Prostate gland (tissue), 2 donors: ENCODE measurements at regions not wholly inside any gene's neighbourhood (a gene's known extent, or its start where the extent isn't known, plus 50 kb on each side); places are given as distances from the start of the nearest gene placed in this dataset.

Experiments used
- DNase-seq: peaks from one replicate; pipeline ENCODE4 v3.0.0-alpha.2; 2019; ENCODE audit warnings: low spot score
- H3K27ac ChIP-seq, 2 donors: fragments of 200-600 bp; sonication (generic); 2 replicates each; pipeline ENCODE4 v1.5.1; 2017 to 2019
- H3K27me3 ChIP-seq: fragments of 200-600 bp; sonication (generic); replicated peaks from 2 replicates; pipeline ENCODE4 v1.5.1; 2019; ENCODE audit not compliant: insufficient read depth
- H3K36me3 ChIP-seq, 2 donors: fragments of 200-600 bp; sonication (generic); 1 replicate in 1 of 2; 2 replicates in 1 of 2; pipeline versions ENCODE4 v1.5.1 to v1.8.1; 2017 to 2019
- H3K4me1 ChIP-seq: fragments of 200-600 bp; sonication (generic); replicated peaks from 2 replicates; pipeline ENCODE4 v1.5.1; 2019
- H3K4me3 ChIP-seq, 2 donors: fragments of 200-600 bp; sonication (generic); 2 replicates each; pipeline ENCODE4 v1.5.1; 2017 to 2019
- H3K9me3 ChIP-seq: fragments of 200-600 bp; sonication (generic); 2 replicates; pipeline ENCODE4 v1.5.1; 2017
- POLR2A ChIP-seq: fragments of 450-650 bp; IDR thresholded peaks from one replicate; pipeline ENCODE4 v1.6.1; 2016; ENCODE audit warnings: antibody characterized with exemption, mild to moderate bottlenecking
- POLR2AphosphoS5 ChIP-seq: sonication (generic); formaldehyde crosslinking; IDR thresholded peaks from one replicate; pipeline ENCODE4 v1.6.1; 2017; ENCODE audit warnings: antibody characterized with exemption
- WGBS: methylation state at CpG from one replicate; pipeline ENCODE4 v1.1.5; 2018; 5-methylcytosine and 5-hydroxymethylcytosine counted together
- intact Hi-C: fragments of 100-400 bp; cut with DNase I; formaldehyde crosslinking; loops from one replicate; pipeline ENCODE4 v1.14.2; 2022
- TF ChIP-seq, protein P1 (sequence below), 4 experiments: fragments of 200-600 bp in 2 of 4; fragments of 450-650 bp in 2 of 4; sonication (generic) in 2 of 4; IDR thresholded peaks; 1 replicate in 3 of 4; 2 replicates in 1 of 4; pipeline ENCODE4 v1.5.1; 2016 to 2019; ENCODE audit warnings: antibody characterized with exemption in 4 of 4, mild to moderate bottlenecking in 2 of 4, moderate library complexity in 2 of 4

DNA sequence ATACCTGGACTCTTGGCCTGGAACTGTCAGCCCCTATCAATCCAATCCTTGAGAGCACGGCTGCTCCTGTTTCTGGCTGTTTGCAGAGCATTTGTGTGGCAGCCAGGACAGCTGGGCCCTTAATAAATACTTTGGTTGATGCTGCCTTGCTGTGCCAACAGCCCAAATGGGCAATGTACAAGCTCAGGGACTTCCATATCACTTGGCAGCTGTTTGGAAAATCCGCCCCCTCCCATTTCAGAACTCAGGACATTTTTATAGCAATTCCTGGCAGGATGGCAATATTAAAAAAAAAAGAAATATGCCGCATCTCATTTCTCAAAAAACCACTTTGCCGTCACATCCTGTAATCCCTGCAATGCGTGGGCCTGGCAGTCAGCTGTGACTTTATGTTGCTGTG is 218.9 kb downstream of the HS3ST1 start:
- H3K36me3 ChIP-seq, result no peaks in the 10 kb centered on the region
- DNase-seq, result no peak
- intact Hi-C loops, result no loop called here
- WGBS, result 52% methylated on average over 5 of the region's 5 CpGs
- no peaks in the 10 kb centered on the region for H3K4me1 ChIP-seq
- H3K27me3 ChIP-seq, result no peaks in the 10 kb centered on the region
- H3K27ac ChIP-seq, result no peak overlapping the region
- TF ChIP-seq POLR2AphosphoS5 (no peak), POLR2A (no peak)
- TF ChIP-seq, protein P1, sequence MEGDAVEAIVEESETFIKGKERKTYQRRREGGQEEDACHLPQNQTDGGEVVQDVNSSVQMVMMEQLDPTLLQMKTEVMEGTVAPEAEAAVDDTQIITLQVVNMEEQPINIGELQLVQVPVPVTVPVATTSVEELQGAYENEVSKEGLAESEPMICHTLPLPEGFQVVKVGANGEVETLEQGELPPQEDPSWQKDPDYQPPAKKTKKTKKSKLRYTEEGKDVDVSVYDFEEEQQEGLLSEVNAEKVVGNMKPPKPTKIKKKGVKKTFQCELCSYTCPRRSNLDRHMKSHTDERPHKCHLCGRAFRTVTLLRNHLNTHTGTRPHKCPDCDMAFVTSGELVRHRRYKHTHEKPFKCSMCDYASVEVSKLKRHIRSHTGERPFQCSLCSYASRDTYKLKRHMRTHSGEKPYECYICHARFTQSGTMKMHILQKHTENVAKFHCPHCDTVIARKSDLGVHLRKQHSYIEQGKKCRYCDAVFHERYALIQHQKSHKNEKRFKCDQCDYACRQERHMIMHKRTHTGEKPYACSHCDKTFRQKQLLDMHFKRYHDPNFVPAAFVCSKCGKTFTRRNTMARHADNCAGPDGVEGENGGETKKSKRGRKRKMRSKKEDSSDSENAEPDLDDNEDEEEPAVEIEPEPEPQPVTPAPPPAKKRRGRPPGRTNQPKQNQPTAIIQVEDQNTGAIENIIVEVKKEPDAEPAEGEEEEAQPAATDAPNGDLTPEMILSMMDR (IDR thresholded peaks at IDR 0.05), result no peak
- no peaks in the 10 kb centered on the region for H3K9me3 ChIP-seq
- H3K4me3 ChIP-seq, result no peak overlapping the region

DNA sequence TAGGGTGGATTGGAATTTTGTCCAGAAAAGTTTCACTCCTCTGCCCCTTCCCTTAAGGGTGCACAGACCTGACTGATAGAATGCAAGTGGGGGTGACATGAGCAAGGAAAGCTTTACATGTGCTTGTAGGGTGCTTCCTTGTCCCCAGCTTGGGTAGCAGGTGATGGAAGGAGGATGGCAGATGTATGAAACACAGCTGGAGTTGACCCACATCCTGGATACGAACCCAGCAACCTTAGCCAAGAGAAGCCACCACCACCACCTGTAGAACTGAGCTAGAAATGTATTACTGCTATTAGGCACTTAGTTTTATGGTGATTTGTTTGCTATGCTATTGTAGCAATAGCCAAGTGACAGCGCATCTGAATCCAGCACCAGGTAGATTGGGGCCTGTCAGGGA is 227.4 kb downstream of the HS3ST1 start:
- Histone ChIP-seq H3K9me3 (no peaks in the 10 kb centered on the region), H3K4me1 (no peaks in the 10 kb centered on the region), H3K36me3 (no peaks in the 10 kb centered on the region), H3K27ac (no peak overlapping the region), H3K27me3 (no peaks in the 10 kb centered on the region), H3K4me3 (no peak overlapping the region)
- intact Hi-C loops, result no loop called here
- TF ChIP-seq POLR2AphosphoS5, result no peak
- TF ChIP-seq POLR2A, result no peak
- TF ChIP-seq, protein P1 (IDR thresholded peaks at IDR 0.05), result no peak
- DNase-seq, result no peak
- WGBS, result 96% methylated on average over 2 of the region's 2 CpGs

DNA sequence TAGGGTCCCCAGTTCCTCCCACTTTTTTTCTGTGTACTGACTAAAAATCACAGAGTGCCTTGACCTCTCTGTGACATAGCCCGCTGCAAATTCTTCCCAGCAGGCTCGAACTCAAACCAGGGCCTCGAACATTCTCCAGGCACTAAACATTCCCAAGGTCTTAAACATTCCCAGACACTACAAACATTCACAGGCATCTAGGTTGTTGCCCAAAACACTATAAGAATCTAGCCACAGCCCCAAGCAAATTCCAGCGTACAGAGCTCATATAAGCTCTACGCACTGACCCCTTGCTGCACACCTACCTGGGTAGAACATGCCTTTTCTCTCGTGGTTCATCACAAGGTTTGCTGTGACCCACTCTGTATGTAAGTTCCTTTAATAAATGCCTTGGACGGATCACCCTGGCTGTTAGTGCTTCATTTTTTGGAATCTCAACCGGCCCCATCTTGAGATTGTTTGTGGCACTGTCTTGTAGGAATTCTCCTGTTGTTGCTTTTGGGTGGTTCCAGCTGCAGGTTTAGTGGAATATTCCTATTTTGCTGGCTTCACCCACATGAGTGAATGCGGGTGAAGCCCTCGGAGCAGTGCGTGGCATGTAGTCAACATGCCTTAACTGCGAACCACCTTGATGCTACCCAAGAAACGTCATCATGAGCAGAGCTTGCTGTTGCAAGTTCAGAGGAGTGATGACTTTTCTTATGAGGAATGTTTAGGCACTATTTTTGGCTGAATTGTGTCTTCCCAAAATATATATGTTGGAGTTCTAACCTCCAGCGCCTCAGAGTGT is 230.0 kb downstream of the HS3ST1 start:
- Histone ChIP-seq H3K9me3 (no peaks in the 10 kb centered on the region), H3K27ac (no peak overlapping the region), H3K27me3 (no peaks in the 10 kb centered on the region), H3K4me3 (no peak overlapping the region), H3K4me1 (no peaks in the 10 kb centered on the region), H3K36me3 (no peaks in the 10 kb centered on the region)
- TF ChIP-seq, protein P1 (IDR thresholded peaks at IDR 0.05), result no peak
- no peak for TF ChIP-seq POLR2A
- TF ChIP-seq POLR2AphosphoS5, result no peak
- DNase-seq, result no peak
- WGBS, result 93% methylated on average over 14 of the region's 14 CpGs
- intact Hi-C loops, result no loop called here

DNA sequence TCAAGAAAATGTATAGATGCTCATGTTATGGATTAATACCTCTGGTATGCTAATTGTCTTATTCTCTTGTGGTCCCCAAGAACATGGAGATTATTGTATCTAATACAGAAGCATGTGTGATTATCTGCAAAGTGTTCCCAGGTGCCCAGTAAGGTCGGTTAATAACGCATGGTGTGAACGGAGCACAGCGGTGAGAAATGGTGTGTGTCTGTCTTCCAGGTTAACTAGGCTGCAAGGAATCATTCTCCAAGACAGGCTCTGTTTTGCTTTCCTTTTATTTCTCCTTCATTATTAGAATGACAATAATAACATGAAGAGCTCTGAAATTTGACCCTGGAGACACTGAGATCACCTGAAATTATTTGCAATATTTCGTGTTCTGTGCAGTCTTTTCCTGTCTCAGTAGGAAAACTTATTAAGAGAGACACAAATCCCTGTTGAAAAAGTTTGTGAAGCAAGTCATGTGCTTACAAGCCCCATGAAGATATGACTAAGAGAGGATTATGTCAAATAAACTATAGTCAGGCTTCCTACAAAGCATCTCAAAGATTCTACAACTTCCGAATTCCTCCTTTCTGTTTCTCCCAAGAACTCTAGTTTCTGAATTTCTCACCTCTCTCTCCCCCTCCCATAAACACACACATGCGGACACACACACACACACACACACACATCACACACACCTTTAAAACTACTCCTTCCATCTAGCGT is 230.9 kb downstream of the HS3ST1 start:
- WGBS, result 91% methylated on average over 8 of the region's 8 CpGs
- no peaks in the 10 kb centered on the region for H3K36me3 ChIP-seq
- no peaks in the 10 kb centered on the region for H3K4me1 ChIP-seq
- no peaks in the 10 kb centered on the region for H3K27me3 ChIP-seq
- DNase-seq, result no peak
- H3K9me3 ChIP-seq, result no peaks in the 10 kb centered on the region
- no peak overlapping the region for H3K4me3 ChIP-seq
- intact Hi-C loops, result no loop called here
- no peak overlapping the region for H3K27ac ChIP-seq
- TF ChIP-seq POLR2AphosphoS5 (no peak), POLR2A (no peak)
- TF ChIP-seq, protein P1 (IDR thresholded peaks at IDR 0.05), result no peak
